WTC11 (cell line): ENCODE measurements at regions not wholly inside any gene's neighbourhood (a gene's known extent, or its start where the extent isn't known, plus 50 kb on each side); places are given as distances from the start of the nearest gene placed in this dataset.

Experiments
- ATAC-seq: fragments of 200-7000 bp; cut with Tn5 transposase; 2 replicates; pipeline ENCODE4 v1.10.0; 2021; ENCODE audit warnings: mild to moderate bottlenecking, moderate library complexity
- CTCF ChIA-PET: fragments of 300-600 bp; sonication (Branson Sonifier 250); formaldehyde crosslinking; loops from one replicate; lab custom pipeline; 2021; ENCODE audit warnings: antibody characterized with exemption; lab: Charles Lee
- POLR2A ChIA-PET: fragments of 350-600 bp; sonication (Branson Sonifier 250); formaldehyde crosslinking; loops from one replicate; lab custom pipeline; 2021; ENCODE audit warnings: antibody characterized with exemption; lab: Charles Lee
- DNase-seq: peaks from one replicate; pipeline ENCODE4 v3.0.0; 2021; ENCODE audit warnings: low spot score
- H3K27ac Mint-ChIP-seq: 2 replicates; pipeline ENCODE4 v1.8.0; 2021; ENCODE audit warnings: mixed read lengths
- H3K27me3 Mint-ChIP-seq: 2 replicates; pipeline ENCODE4 v1.8.0; 2021; ENCODE audit warnings: low read depth, mild to moderate bottlenecking, moderate library complexity, mixed read lengths
- H3K36me3 Mint-ChIP-seq: 2 replicates; pipeline ENCODE4 v1.8.0; 2021; ENCODE audit warnings: mixed read lengths
- H3K4me1 Mint-ChIP-seq: 2 replicates; pipeline ENCODE4 v1.8.0; 2022; ENCODE audit warnings: mixed read lengths
- H3K4me3 Mint-ChIP-seq: 2 replicates; pipeline ENCODE4 v1.8.0; 2021; ENCODE audit warnings: mild to moderate bottlenecking, moderate library complexity, mixed read lengths
- H3K9me3 Mint-ChIP-seq: 2 replicates; pipeline ENCODE4 v1.8.0; 2021; ENCODE audit warnings: mixed read lengths
- ATF3 ChIP-seq: sonication (generic); formaldehyde crosslinking; conservative IDR thresholded peaks from 2 replicates; pipeline ENCODE4 v1.8.1; 2022; ENCODE audit warnings: mild to moderate bottlenecking, missing genetic modification reagents
- E2F1 ChIP-seq: sonication (generic); formaldehyde crosslinking; IDR thresholded peaks from 2 replicates; pipeline ENCODE4 v1.8.0; 2022; ENCODE audit warnings: mild to moderate bottlenecking, missing genetic modification reagents
- ELF4 ChIP-seq: sonication (generic); formaldehyde crosslinking; IDR thresholded peaks from 2 replicates; pipeline ENCODE4 v1.8.1; 2022; ENCODE audit warnings: low read depth, mild to moderate bottlenecking, moderate library complexity, missing genetic modification reagents
- ERG ChIP-seq: fragments of 250-450 bp; sonication (Bioruptor Pico); IDR thresholded peaks from 2 replicates; pipeline ENCODE4 v1.8.0; 2021; ENCODE audit warnings: mild to moderate bottlenecking
- ETV6 ChIP-seq: sonication (generic); formaldehyde crosslinking; IDR thresholded peaks from 2 replicates; pipeline ENCODE4 v1.8.1; 2022; ENCODE audit warnings: mild to moderate bottlenecking, missing genetic modification reagents
- FOXK1 ChIP-seq: sonication (generic); formaldehyde crosslinking; IDR thresholded peaks from 2 replicates; pipeline ENCODE4 v1.8.0; 2022; ENCODE audit warnings: mild to moderate bottlenecking, moderate library complexity, missing genetic modification reagents
- FOXP4 ChIP-seq: sonication (generic); formaldehyde crosslinking; IDR thresholded peaks from 2 replicates; pipeline ENCODE4 v1.8.0; 2022; ENCODE audit warnings: mild to moderate bottlenecking, missing genetic modification reagents
- GRHL2 ChIP-seq: fragments of 250-450 bp; sonication (Bioruptor Pico); IDR thresholded peaks from 2 replicates; pipeline ENCODE4 v1.8.0; 2022; ENCODE audit warnings: mild to moderate bottlenecking, moderate library complexity; ENCODE audit not compliant: insufficient replicate concordance, severe bottlenecking
- IRF2 ChIP-seq: sonication (generic); formaldehyde crosslinking; IDR thresholded peaks from 2 replicates; pipeline ENCODE4 v1.8.0; 2022; ENCODE audit warnings: low read depth, missing genetic modification reagents, borderline replicate concordance
- JAZF1 ChIP-seq: fragments of 250-450 bp; sonication (Bioruptor Pico); IDR thresholded peaks from 2 replicates; pipeline ENCODE4 v1.9.0; 2021; ENCODE audit warnings: moderate library complexity, mild to moderate bottlenecking, inconsistent platforms
- KAT7 ChIP-seq: sonication (generic); formaldehyde crosslinking; IDR thresholded peaks from 2 replicates; pipeline ENCODE4 v1.8.1; 2023; ENCODE audit warnings: missing genetic modification reagents, mild to moderate bottlenecking, borderline replicate concordance
- MAX ChIP-seq: sonication (generic); formaldehyde crosslinking; IDR thresholded peaks from 2 replicates; pipeline ENCODE4 v1.8.0; 2022; ENCODE audit warnings: mild to moderate bottlenecking, missing genetic modification reagents
- NFE2L1 ChIP-seq: sonication (generic); formaldehyde crosslinking; IDR thresholded peaks from 2 replicates; pipeline ENCODE4 v1.8.1; 2023; ENCODE audit warnings: missing genetic modification reagents
- NR3C1 ChIP-seq: sonication (generic); formaldehyde crosslinking; conservative IDR thresholded peaks from 2 replicates; pipeline ENCODE4 v1.8.1; 2023; ENCODE audit warnings: low read depth, mild to moderate bottlenecking, missing genetic modification reagents
- RELA ChIP-seq: sonication (generic); formaldehyde crosslinking; IDR thresholded peaks from 2 replicates; pipeline ENCODE4 v1.8.1; 2022; ENCODE audit warnings: missing genetic modification reagents, mild to moderate bottlenecking, borderline replicate concordance
- STAT6 ChIP-seq: sonication (generic); formaldehyde crosslinking; conservative IDR thresholded peaks from 2 replicates; pipeline ENCODE4 v1.8.1; 2023; ENCODE audit warnings: mild to moderate bottlenecking, low read depth, missing genetic modification reagents, moderate library complexity
- TEAD1 ChIP-seq: sonication (generic); formaldehyde crosslinking; IDR thresholded peaks from 2 replicates; pipeline ENCODE4 v1.8.0; 2022; ENCODE audit warnings: mild to moderate bottlenecking, missing genetic modification reagents
- TP53 ChIP-seq: sonication (generic); formaldehyde crosslinking; IDR thresholded peaks from 2 replicates; pipeline ENCODE4 v1.8.1; 2023; ENCODE audit warnings: mild to moderate bottlenecking, missing genetic modification reagents
- USF1 ChIP-seq: sonication (generic); formaldehyde crosslinking; IDR thresholded peaks from 2 replicates; pipeline ENCODE4 v1.8.0; 2022; ENCODE audit warnings: mild to moderate bottlenecking, missing genetic modification reagents
- ZBTB21 ChIP-seq: sonication (generic); formaldehyde crosslinking; IDR thresholded peaks from 2 replicates; pipeline ENCODE4 v1.8.1; 2023; ENCODE audit warnings: mild to moderate bottlenecking, missing genetic modification reagents, borderline replicate concordance
- ZNF425 ChIP-seq: fragments of 250-450 bp; sonication (Bioruptor Pico); conservative IDR thresholded peaks from 2 replicates; pipeline ENCODE4 v1.9.0; 2021; ENCODE audit warnings: mild to moderate bottlenecking

- TF ChIP-seq JAZF1 (CRISPR knock-in tag) (no peak), NFE2L1 (CRISPR knock-in tag) (no peak), ETV6 (no peak), NR3C1 (CRISPR knock-in tag) (no peak), E2F1 (no peak), GRHL2 (CRISPR knock-in tag) (no peak), KAT7 (no peak), RELA (CRISPR knock-in tag) (no peak), USF1 (CRISPR knock-in tag) (no peak), FOXP4 (CRISPR knock-in tag) (no peak), TP53 (no peak), MAX (CRISPR knock-in tag) (no peak), FOXK1 (no peak), ATF3 (CRISPR knock-in tag) (no peak), ZNF425 (CRISPR knock-in tag) (no peak)
- TF ChIP-seq, all 79 proteins: peak for 0
- peaks cover 3% of the 10 kb centered on the region; the same call in 1 of the 2 replicates for H3K4me1 Mint-ChIP-seq
- DNase-seq (no peak), ATAC-seq (no peak)
- H3K27ac Mint-ChIP-seq = no peak overlapping the region
- no peaks in the 10 kb centered on the region for H3K27me3 Mint-ChIP-seq
- H3K36me3 Mint-ChIP-seq = no peaks in the 10 kb centered on the region
- ChIA-PET POLR2A (interaction anchor here (1.0 kb wide), 1 partner anchor 502 kb away, joined by 3 read pairs; no protein-coding TSS in a partner anchor), CTCF (interaction anchor here (0.6 to 5.1 kb wide), 23 partner anchors 23 to 525 kb away, joined by 3 to 157 read pairs (median 4); partner anchors contain the start of gene GADD45G)
- no peak overlapping the region for H3K4me3 Mint-ChIP-seq
- no peaks in the 10 kb centered on the region for H3K9me3 Mint-ChIP-seq
Observed at GRCh38 chr9:90100014-90100413, 495.2 kb downstream of the GADD45G start.

- no peaks in the 10 kb centered on the region for H3K27me3 Mint-ChIP-seq
- H3K9me3 Mint-ChIP-seq = no peaks in the 10 kb centered on the region
- peak; percentile 80 for DNase-seq
- H3K4me3 Mint-ChIP-seq = no peak overlapping the region
- ChIA-PET POLR2A (interaction anchor here (0.6 kb wide), 1 partner anchor 10 kb away, joined by 3 read pairs; no protein-coding TSS in a partner anchor), CTCF (interaction anchor here (0.6 to 5.1 kb wide), 20 partner anchors 33 to 673 kb away, joined by 3 to 157 read pairs (median 4); partner anchors contain the start of gene GADD45G)
- H3K27ac Mint-ChIP-seq = no peak overlapping the region
- peaks cover 3% of the 10 kb centered on the region; the same call in 1 of the 2 replicates for H3K4me1 Mint-ChIP-seq
- no peaks in the 10 kb centered on the region for H3K36me3 Mint-ChIP-seq
- ATAC-seq = peak; percentile 99
- TF ChIP-seq ERG (CRISPR knock-in tag) = no peak
- TF ChIP-seq ELF4 (CRISPR knock-in tag) = no peak
- TF ChIP-seq STAT6 (CRISPR knock-in tag) = no peak
- no peak for TF ChIP-seq IRF2
- TF ChIP-seq MAX (CRISPR knock-in tag) = peak; percentile 77; the same call in 1 of the 2 replicates
- no peak for TF ChIP-seq ZBTB21 (CRISPR knock-in tag)
- TF ChIP-seq TEAD1 (CRISPR knock-in tag) = no peak
Observed at GRCh38 chr9:90102292-90102901, 497.6 kb downstream of the GADD45G start.
